Uterus (tissue), 2 donors: ENCODE measurements at regions not wholly inside any gene's neighbourhood (a gene's known extent, or its start where the extent isn't known, plus 50 kb on each side); places are given as distances from the start of the nearest gene placed in this dataset.

Experiments used
- CTCF ChIP-seq, 4 experiments: fragments of 200-600 bp in 2 of 4; fragments of 450-650 bp in 2 of 4; sonication (generic) in 2 of 4; IDR thresholded peaks; one replicate each; pipeline ENCODE4 v1.5.1; 2016 to 2019; ENCODE audit warnings: antibody characterized with exemption in 4 of 4, mild to moderate bottlenecking in 2 of 4, moderate library complexity in 1 of 4
- POLR2A ChIP-seq, 2 donors: fragments of 450-650 bp; IDR thresholded peaks; one replicate each; pipeline ENCODE4 v1.6.1; 2016; ENCODE audit warnings: antibody characterized with exemption in 2 of 2, mild to moderate bottlenecking in 1 of 2, moderate library complexity in 1 of 2

- TF ChIP-seq CTCF (IDR thresholded peaks at IDR 0.05) (no peak), POLR2A (IDR thresholded peaks at IDR 0.05) (no peak)
Observed at GRCh38 chr13:90281709-90282108, 1065.8 kb upstream of the MIR17HG start.
